Frontal cortex (tissue), 4 donors: ENCODE measurements at regions not wholly inside any gene's neighbourhood (a gene's known extent, or its start where the extent isn't known, plus 50 kb on each side); places are given as distances from the start of the nearest gene placed in this dataset. TPM values are rescaled to one million over a fixed set of nuclear protein-coding genes. Genes with fewer than 3 reads are reported as not detected.
"Not testable (repeated sequence)": the region's sequence is repeated elsewhere in the genome, so short reads cannot be mapped to it uniquely, and the experiment has no call there.

Source experiments
- DNase-seq, 2 donors: peaks; one replicate each; pipeline ENCODE4 v3.0.0; 2012; ENCODE audit warnings: low spot score in 2 of 2
- FAIRE-seq: peaks from 2 replicates; lab custom pipeline; 2012; peaks lifted over from hg19 to GRCh38; lab: Jason Lieb, UNC
- small RNA-seq: library from RNA; depleted of rRNA; stranded (forward); fragments of <200 nt; gene quantifications from one replicate; pipeline ENCODE3, GENCODE V24; 2014
- donor health status: control.
- donor health status: control.
- donor health status: control.

DNA sequence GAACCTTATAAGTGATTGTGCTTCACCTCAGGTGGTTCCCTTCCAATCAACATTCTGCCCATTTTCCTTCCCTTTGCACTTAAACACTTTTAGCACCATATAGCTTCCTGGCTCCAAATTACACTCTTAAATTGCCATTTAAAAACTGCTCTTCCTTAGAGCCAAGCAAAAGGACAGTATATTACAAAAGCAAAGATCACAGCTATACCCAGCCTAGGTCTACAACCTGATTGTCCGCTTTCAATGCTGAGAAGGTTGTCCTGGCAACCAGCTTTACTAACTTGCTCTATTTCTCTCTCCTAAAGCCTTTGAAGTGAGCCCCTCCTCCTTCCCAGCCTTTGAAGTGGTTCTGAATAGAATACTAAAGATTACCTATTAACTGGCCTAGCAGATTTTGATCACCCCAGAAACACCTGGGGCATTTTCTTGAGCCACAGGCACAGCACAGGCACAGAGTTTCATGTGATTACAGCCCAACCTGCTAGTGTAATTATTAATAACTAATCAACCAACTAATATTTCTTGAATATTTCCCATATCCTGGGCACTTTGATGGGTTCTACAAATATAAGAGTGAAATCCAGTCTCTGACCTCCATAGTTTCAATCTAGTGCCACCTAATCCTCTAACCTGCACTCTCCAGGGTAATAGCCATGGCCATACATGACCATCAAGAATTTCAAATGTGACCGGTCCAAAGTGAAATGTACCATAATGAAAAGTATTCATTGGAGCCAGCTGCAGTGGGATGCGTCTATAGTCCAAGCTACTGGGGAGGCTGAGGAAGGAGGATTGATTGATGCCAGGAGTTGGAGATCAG lies 63.6 kb upstream of the TRIM24 start:
- no peak for FAIRE-seq
- no peak for DNase-seq

DNA sequence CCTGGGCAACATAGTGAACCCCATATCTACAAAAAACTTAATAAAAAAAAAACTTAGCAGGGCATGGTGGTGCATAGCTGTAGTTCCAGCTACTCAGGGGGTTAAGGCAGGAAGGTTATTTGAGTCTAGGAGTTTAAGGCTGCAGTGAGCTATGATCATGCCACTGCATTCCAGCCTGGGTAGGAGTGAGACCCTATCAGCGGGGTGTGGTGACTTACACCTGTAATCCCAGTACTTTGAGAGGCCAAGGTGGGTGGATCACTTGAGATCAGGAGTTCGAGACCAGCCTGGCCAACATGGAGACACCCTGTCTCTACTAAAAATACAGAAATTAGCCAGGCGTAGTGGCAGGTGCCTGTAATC lies 63.0 kb upstream of the TRIM24 start:
- not testable (repeated sequence) for DNase-seq, FAIRE-seq

DNA sequence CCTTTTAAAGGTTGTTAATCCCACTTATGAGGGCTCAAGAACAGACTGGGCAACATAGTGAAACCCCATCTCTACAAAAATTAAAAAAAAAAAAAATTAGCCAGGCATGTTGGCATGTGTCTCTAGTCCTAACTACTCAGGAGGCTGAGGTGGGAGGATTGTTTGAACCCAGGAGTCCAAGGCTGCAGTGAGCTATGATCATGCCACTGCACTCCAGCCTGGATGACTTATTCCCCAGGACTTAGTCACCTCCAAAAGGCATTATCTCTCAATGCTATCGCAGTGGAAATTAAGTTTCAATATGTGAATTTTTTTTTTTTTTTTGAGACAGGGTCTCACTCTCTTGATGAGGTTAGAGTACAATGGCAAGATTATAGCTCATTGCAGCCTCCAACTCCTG lies 61.2 kb upstream of the TRIM24 start:
- no peak for FAIRE-seq
- no peak for DNase-seq

DNA sequence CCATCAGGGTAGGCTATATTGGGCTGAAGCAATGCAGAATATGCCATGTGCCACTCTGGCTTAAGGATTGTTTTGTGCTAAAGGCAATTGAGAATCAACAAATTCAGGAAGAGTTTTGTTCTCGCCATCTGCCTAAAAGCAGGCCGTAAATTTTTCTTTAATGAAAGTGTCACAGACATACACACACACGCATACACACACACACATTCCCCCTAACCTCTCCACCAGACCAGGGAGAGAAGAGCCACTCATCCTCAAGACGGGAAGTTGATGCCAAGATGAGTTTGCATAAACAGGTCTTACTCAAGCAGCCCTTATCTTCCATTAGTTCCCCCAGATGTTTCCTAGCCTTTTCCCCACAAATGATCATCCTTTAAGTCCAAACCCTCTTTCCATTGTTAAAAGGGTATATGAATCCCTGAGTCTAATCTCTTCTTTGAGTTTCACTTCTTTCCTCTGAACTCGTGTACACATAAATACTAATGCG lies 59.6 kb upstream of the TRIM24 start:
- no peak for FAIRE-seq
- DNase-seq = no peak

DNA sequence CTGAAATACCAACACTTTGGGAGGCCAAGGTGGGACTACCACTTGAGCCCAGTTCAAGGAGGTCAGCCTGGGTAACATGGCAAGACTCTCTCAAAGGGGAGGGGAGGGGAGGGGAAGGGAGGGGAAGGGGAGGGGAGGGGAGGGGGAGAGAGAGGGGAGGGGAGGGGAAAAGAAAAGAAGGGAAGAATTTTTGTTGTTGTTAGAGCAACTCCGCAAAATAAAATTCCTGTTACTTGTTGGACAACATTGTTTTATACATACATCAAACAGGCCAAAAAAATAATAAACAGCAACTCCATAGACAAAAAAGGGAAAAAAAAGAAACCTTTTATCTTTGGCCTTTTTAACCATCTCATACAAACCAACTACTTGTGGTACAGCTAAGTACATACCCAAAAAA lies 57.3 kb upstream of the TRIM24 start:
- FAIRE-seq = no peak
- no peak for DNase-seq

DNA sequence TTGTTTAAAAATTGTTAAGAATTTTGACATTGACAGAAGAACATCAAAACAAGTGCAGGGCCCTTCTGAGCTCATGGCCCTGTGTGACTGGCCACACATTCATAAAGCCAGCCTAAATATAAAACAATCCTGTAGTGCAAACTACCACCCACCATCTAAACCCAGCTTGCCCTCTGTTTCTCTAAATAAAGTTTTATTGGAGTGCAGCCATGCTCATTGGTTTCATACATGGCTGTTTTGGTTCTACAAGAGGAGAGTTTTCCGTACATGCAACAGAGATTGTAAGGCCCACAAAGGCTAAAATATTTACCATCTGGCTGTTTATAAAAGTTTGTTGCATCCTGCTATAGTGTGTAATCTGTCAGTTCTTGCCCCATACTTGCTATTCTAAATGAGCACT lies 54.6 kb upstream of the TRIM24 start:
- DNase-seq (no peak), FAIRE-seq (no peak)

DNA sequence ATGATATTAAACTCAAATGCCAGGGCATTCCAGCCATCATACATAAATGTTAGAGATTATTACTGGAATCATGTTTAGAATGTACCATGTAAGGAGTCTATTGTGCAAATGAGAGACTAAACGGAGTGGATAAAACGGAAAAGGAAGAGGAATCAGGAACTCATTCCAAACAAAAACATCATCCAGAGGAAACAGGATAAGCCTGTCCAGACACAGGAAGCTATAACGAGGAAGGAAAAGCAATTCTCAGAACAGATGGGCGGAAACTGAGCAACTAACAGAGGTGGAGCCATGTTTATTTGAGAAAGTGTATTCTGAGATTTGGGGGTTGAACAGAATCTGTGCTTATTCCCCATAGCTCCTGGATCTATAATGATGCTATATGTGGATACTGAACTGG lies 52.3 kb upstream of the TRIM24 start:
- no peak for FAIRE-seq

More for the DNA sequence above, 52.3 kb upstream of the TRIM24 start:
- no peak for DNase-seq

Small RNAs in the stretch of these regions (small RNA-seq; reads per million reads assigned to genes)
- gene RF00019 (not detected), gene RF00432 (not detected)
